HG02610 (cell line): ENCODE measurements at regions not wholly inside any gene's neighbourhood (a gene's known extent, or its start where the extent isn't known, plus 50 kb on each side); places are given as distances from the start of the nearest gene placed in this dataset.

Experiments
- ATAC-seq: cut with Tn5 transposase; IDR thresholded peaks from one replicate; pipeline ENCODE4 v1.9.1; 2021; ENCODE audit warnings: mild to moderate bottlenecking, moderate library complexity; ENCODE audit not compliant: unreplicated experiment

- ATAC-seq = no peak
Observed at GRCh38 chr2:2755990-2756389, 424.9 kb upstream of the MYT1L start.

DNA sequence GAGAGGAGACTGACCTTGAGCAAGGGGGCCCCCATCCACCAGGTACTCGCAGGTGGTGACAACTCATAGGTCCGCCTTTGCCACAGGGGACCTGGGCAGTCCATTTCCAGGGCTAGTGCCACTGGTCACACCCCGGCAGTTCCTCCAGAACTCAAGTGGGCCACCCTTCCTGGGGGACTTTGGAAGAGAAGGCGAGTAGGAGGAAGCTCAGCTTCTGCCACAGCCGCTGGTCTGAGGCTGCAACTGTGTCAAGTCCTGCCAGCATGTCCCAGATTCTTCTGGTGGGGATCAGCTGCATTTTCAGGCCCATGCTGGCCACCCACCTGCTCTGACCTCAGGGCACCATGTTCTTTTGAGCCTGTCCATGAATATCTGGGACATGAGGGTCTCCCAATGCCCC, 423.9 kb upstream of the MYT1L start:
- ATAC-seq = no peak

- ATAC-seq = no peak
Observed at GRCh38 chr2:2751715-2752315, 420.7 kb upstream of the MYT1L start.

GRCh38 chr2:2750867-2751714, 420.0 kb upstream of the MYT1L start:
- ATAC-seq = no peak

GRCh38 chr2:2749206-2749598, 418.1 kb upstream of the MYT1L start:
- ATAC-seq = no peak

DNA sequence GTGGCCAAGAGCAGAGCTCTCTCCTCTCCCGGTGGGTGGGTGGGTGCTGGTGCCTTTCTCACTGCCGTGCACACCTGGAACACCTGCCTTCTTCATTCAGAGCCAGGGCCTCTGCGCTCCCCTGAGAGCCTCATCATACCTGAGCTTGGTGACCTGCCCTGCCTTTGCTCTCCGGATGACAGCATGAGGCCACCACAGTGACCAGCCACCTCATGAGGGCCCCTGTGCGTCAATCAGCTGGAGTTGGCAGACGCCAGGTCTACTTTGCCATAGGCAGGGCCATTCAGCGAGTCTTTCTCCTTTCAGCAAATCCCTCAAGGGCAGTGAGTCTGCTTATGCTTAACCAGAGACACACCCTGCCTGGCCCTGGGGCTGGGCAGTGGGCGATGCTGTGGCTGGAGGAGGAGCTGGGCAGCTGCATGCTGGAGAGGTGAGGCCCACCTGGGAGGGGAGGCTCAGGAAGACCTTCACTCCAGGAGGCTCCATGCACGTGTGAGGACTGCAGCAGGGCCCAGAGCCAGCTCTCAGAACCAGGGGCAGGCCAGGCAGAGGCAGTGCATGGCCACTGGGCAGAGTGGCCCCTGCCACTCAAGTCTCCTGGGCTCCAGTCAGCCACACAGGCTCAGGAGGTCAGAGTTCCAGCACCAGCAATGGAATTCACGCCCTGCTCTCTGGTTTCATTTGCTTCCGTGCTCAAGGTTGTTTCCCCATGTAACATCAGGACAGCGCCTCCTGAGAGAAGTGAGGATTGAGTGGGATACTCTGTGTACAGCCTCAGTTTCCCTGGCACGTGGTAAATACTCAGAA, 417.5 kb upstream of the MYT1L start:
- ATAC-seq = no peak

- ATAC-seq = no peak
Observed at GRCh38 chr2:2747797-2748301, 416.8 kb upstream of the MYT1L start.

DNA sequence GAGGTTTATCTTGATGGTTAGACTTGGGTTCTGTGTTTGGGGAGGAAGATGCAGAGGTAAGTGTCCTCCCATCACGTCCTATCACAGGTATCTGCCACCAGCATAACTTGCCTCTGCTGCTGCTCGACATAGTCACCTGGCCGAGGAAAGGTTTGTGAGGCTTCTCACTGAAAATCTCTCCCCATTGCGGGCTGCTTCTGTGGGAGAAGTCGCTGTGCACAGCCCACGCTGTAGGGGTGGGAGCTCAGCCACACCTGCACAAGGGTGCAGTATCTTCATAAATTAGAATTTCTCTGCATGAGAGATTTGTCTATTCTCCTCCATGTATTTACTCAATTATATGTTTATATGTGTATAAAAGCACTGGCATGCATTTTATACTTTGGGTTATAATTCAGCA, 415.7 kb upstream of the MYT1L start:
- ATAC-seq = no peak

DNA sequence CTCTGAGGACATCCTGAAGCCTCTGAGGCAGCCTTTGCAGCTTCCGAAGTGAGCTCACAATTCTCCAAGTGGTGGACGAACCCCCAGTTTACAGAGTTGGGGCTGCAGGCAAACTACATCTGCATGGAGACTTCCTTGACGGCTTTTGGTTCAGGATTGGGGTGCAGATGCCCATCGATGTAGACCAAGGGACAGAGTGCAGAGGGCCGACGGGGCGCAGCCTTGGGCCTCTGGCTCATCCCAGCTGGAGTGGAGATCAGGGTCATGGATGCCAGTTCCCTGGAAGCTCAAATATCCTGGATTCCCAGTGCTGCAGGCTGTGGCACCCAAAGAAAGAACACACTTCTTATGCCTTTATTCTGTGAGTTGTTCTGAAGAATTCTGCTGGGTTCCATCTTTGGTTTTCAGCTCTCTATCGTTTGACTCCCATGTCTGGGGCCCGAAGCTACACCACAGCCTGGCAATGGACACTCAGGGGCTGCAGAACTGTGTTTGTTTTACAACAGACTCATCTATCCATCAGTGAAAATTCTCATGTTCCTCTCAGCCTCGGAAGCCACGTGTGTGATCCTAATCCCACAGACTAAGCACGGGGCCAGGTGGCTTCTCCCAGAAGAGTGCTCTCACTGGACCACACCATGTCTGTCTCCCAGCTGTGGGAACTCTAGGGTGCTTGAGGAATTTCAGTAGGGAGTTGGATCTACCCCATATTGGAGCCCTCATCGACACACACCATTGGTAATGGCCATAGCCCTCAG, 414.1 kb upstream of the MYT1L start:
- ATAC-seq = no peak

DNA sequence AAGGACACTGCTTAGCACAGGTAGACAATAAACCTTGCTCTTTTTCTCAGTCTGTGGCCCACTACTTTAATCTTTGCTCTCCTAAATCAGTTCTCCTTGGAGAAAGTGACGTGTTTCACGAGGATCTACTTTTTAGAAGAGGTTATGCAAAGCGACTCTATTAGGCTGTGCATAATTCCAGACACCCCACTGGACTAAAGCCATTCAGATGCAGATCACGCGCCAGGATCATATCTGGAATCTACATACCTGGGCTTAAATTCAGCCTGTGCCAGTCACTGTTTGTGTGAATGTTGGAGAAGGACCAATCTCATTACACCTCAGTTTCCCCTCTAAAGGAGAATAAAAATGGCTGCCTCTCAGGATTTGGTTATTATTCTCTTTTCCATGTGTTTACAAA, 413.0 kb upstream of the MYT1L start:
- ATAC-seq = no peak

- no peak for ATAC-seq
Observed at GRCh38 chr2:2743164-2743571, 412.1 kb upstream of the MYT1L start.

GRCh38 chr2:2742726-2743125, 411.7 kb upstream of the MYT1L start:
- no peak for ATAC-seq

DNA sequence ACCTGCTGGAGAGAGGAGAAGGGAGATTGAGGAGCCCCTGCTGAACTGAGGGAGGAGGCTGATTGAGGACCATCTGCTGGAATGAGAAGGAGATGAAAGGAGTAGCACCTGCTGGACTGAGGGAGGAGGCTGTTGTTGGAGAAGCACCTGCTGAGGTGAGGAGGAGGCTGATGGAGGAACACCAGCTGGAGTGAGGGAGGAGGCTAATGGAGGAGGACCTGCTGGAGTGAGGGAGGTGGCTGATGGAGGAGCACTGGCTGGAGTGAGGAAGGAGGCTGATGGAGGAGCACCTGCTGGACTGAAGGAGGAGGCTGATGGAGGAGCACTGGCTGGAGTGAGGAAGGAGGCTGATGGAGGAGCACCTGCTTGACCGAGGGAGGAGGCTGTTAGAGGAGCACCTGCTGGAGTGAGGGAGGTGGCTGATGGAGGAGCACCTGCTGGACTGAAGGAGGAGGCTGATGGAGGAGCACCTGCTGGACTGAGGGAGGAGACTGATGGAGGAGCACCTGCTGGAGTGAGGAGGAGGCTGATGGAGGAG, 409.2 kb upstream of the MYT1L start:
- ATAC-seq = no peak

DNA sequence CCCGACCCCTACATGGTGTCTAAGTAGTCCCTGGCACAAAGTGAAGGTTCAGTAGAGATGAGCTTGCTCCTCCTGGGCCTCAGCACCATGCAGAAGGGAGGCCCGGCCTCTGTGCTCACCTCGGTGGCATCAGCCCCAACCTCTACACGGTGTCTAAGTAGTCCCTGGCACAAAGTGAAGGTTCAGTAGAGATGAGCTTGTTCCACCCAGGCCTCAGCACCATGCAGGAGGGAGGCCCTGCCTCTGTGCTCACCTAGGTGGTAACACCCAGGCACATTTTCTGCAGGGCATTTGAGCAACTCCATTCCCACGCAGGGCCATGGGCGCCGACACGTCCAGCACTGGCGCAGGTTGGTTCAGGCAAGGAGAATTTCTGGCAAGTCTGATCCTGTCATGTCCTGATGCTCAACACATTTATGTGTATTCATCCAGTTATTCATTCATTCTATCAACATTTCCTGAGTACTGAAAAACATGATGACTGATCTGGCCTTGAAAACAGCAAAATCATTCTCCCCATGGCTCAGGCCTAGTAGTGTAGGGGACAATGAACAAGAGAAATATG, 408.2 kb upstream of the MYT1L start:
- no peak for ATAC-seq

- ATAC-seq = no peak
Observed at GRCh38 chr2:2738684-2739083, 407.6 kb upstream of the MYT1L start.

DNA sequence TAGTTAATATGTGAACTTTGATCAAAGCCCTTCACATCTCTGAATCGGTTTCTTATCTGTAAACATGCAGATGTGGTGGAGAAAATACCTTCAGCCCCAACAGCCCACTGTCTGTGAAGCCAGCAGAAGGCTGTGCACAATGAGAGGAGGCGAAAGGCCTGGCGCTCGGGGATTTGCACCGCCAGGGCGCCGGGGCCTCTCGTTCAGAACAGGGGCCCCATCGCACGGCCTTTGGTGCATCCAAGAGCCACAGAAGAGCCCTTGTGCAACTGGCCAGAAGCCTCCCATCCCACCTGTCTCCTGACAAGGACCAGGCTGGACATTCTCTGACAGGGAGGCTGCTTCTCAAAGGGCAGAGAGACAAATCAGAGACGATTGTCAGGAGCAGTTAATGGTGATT, 407.2 kb upstream of the MYT1L start:
- ATAC-seq = no peak

DNA sequence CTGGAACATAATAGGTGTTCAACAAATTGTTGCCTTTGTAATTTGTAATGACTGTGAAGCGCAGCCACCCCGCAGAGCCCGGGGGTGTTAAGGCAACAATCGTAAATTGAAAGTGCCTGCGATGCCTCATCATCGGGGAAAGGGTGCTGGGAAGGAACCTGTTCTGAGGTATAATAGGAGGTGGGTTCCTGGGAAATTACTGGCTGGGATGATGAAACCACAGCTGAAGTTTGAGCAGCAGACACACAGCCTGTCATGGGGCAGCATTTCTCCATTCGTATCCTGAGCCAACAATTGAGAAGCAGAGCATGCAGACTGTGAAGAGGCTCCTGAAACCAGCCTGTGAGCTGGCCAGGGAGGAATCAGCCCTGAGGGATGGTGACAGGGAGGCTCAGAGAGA, 404.0 kb upstream of the MYT1L start:
- ATAC-seq = no peak

- no peak for ATAC-seq
Observed at GRCh38 chr2:2734308-2734707, 403.2 kb upstream of the MYT1L start.

GRCh38 chr2:2733818-2734217, 402.7 kb upstream of the MYT1L start:
- ATAC-seq = no peak
